ENCODE measurements at regions not wholly inside any gene's neighbourhood (a gene's known extent, or its start where the extent isn't known, plus 50 kb on each side); places are given as distances from the start of the nearest gene placed in this dataset.

DNA sequence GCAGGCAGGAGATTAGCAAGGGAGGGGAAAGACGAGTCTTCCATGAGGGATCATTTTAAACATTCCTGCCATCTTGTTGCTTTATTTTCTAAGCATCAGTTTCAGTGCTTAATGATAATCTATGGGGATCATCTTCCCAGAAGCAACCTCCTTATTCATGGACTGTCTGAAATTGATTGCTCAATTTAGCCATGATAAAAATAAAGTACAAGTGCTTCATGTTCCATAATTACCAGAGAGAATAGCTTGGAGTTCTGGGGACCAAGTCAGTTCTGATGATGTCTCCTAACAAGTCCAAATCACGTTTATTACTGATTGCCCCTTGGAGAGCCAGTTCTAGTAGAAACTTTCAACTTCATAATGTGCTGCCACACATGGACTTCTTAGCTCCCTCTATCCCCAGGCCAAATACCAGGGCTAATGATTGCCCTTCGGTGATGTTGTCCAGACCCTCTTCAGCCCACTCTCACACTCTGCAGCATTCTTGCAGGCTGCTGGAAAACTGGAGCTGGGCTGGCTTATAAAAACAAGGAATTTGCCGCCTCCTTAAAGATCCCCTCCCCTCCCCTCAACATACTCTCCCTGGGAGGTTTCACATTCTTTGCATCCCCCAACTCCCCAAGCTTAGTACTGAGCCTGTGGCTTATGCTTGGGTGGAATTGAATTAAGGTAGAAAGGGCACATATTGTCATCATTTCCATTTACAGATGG, 222.1 kb upstream of the ADAMTS9 start:
- CTCF ChIA-PET = interaction anchor here (0.6 kb wide), 1 partner anchor 512 kb away, joined by 3 read pairs; no protein-coding TSS in a partner anchor

DNA sequence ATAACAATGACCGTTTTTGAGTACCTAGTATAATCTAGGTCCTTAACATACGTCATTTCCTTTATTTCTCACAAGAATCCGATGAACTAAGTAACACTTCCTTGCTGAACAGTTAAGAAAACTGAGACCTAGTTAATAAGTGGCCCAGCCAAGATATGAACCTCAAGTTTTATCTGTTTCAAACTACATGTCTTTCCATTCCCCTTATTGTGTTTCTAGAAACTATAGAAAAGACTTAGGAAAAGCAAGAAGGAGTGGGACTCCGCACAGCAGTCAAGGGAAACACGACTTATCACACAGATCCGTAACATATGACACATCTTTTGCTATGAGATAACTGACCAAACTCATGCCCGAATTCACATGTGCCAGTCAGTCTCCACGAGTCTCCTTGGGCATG, 221.2 kb upstream of the ADAMTS9 start:
- POLR2A ChIA-PET = no interaction called here
- TF ChIP-seq FOXK2 (IDR thresholded peaks at IDR 0.05) (no peak), ZNF384 (IDR thresholded peaks at IDR 0.05) (no peak)
- DNase-seq (ENCODE audit: extremely low spot score) = no peak
- CTCF ChIA-PET = no interaction called here

More for the DNA sequence above, 222.1 kb upstream of the ADAMTS9 start:
- no peak for DNase-seq (ENCODE audit: extremely low spot score)
- POLR2A ChIA-PET = no interaction called here
- no peak for TF ChIP-seq SUZ12 (IDR thresholded peaks at IDR 0.05)
- TF ChIP-seq ZNF384 (IDR thresholded peaks at IDR 0.05) = no peak
- no peak for TF ChIP-seq TARDBP (IDR thresholded peaks at IDR 0.05)
- TF ChIP-seq ARNT (IDR thresholded peaks at IDR 0.05) = no peak
- TF ChIP-seq FOXA1 (IDR thresholded peaks at IDR 0.05) = no peak
- TF ChIP-seq L3MBTL2 (conservative IDR thresholded peaks at IDR 0.05) = no peak
- no peak for TF ChIP-seq LEF1 (IDR thresholded peaks at IDR 0.05; ENCODE audit: borderline replicate concordance)
- no peak for TF ChIP-seq FOXK2 (IDR thresholded peaks at IDR 0.05)
- TF ChIP-seq HDGF (IDR thresholded peaks at IDR 0.05; ENCODE audit: borderline replicate concordance) = no peak
- TF ChIP-seq NFRKB (IDR thresholded peaks at IDR 0.05) = no peak
- TF ChIP-seq ELF4 (IDR thresholded peaks at IDR 0.05) = no peak
- TF ChIP-seq SP1 (IDR thresholded peaks at IDR 0.05) = no peak
- no peak for TF ChIP-seq BHLHE40 (IDR thresholded peaks at IDR 0.05; ENCODE audit: borderline replicate concordance)
- TF ChIP-seq CTBP1 (IDR thresholded peaks at IDR 0.05; ENCODE audit: borderline replicate concordance) = no peak
- TF ChIP-seq, protein P1, sequence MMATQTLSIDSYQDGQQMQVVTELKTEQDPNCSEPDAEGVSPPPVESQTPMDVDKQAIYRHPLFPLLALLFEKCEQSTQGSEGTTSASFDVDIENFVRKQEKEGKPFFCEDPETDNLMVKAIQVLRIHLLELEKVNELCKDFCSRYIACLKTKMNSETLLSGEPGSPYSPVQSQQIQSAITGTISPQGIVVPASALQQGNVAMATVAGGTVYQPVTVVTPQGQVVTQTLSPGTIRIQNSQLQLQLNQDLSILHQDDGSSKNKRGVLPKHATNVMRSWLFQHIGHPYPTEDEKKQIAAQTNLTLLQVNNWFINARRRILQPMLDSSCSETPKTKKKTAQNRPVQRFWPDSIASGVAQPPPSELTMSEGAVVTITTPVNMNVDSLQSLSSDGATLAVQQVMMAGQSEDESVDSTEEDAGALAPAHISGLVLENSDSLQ (IDR thresholded peaks at IDR 0.05) = no peak
- TF ChIP-seq FOXM1 (IDR thresholded peaks at IDR 0.05; ENCODE audit: borderline replicate concordance) = no peak

DNA sequence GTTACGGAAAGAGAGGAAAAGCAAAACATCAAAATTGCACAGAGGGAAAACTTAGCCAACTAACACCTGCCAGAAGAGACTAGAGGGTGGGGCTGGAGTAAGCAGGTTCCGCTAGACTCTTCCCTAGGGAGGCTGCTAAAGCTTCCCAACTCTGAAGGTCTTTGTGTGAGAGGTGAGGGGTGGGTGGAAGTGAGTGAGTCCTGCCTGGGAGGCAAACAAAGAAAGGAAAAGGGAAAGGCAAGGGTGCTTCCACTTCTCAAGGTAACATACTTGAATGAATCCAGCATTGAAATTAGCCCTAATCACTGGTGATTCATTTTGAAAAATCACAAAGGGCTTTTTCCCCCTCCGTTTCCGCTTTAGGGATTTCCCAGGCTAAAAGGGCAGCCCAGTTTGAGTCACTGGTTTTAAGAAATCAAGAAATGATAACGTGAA, 220.5 kb upstream of the ADAMTS9 start:
- ChIA-PET POLR2A (no interaction called here), CTCF (no interaction called here)
- no peak for TF ChIP-seq SUZ12 (IDR thresholded peaks at IDR 0.05)
- no peak for TF ChIP-seq LEF1 (IDR thresholded peaks at IDR 0.05; ENCODE audit: borderline replicate concordance)
- no peak for TF ChIP-seq CTBP1 (IDR thresholded peaks at IDR 0.05; ENCODE audit: borderline replicate concordance)
- TF ChIP-seq ARNT (IDR thresholded peaks at IDR 0.05) = no peak
- no peak for TF ChIP-seq ZNF384 (IDR thresholded peaks at IDR 0.05)
- TF ChIP-seq, protein P1 (IDR thresholded peaks at IDR 0.05) = no peak
- TF ChIP-seq FOXM1 (IDR thresholded peaks at IDR 0.05; ENCODE audit: borderline replicate concordance) = no peak
- TF ChIP-seq FOXK2 (IDR thresholded peaks at IDR 0.05) = no peak
- TF ChIP-seq SP1 (IDR thresholded peaks at IDR 0.05) = no peak
- no peak for DNase-seq (ENCODE audit: extremely low spot score)

DNA sequence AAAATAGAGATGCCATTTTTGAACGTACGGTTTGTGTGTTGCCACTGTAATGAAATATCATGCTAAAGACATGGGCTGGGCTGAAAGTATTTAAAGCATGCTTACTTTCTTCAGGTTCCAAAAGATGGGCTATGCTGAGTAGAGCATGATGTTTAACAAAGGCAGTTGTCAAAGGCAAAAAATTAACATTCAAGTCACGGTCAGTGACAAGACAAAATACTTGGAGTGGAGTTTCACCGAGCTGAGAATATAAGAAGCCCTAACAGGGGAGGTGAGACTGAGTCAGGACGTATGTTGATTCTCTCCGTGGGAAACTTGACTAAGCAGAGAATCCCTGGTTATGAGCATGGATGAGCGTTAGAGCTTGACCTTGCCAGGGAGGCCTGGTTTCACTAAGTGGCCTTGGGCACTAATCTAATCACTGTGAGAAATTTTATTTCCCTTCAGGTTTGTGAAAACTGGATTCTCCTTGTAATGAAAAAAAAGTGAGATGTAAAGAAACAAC, 218.2 kb upstream of the ADAMTS9 start:
- POLR2A ChIA-PET = no interaction called here
- DNase-seq (ENCODE audit: extremely low spot score) = no peak
- TF ChIP-seq FOXK2 (IDR thresholded peaks at IDR 0.05) = no peak
- TF ChIP-seq SP1 (IDR thresholded peaks at IDR 0.05) = no peak
- TF ChIP-seq BHLHE40 (IDR thresholded peaks at IDR 0.05; ENCODE audit: borderline replicate concordance) = no peak
- TF ChIP-seq HDGF (IDR thresholded peaks at IDR 0.05; ENCODE audit: borderline replicate concordance) = no peak
- TF ChIP-seq FOXA1 (IDR thresholded peaks at IDR 0.05) = no peak
- no peak for TF ChIP-seq L3MBTL2 (conservative IDR thresholded peaks at IDR 0.05)
- TF ChIP-seq ARNT (IDR thresholded peaks at IDR 0.05) = no peak
- no peak for TF ChIP-seq ZNF384 (IDR thresholded peaks at IDR 0.05)
- TF ChIP-seq FOXM1 (IDR thresholded peaks at IDR 0.05; ENCODE audit: borderline replicate concordance) = no peak
- TF ChIP-seq, protein P1 (IDR thresholded peaks at IDR 0.05) = no peak
- no peak for TF ChIP-seq NFRKB (IDR thresholded peaks at IDR 0.05)
- TF ChIP-seq TARDBP (IDR thresholded peaks at IDR 0.05) = no peak
- CTCF ChIA-PET = interaction anchor here (0.6 kb wide), 1 partner anchor 103 kb away, joined by 3 read pairs; no protein-coding TSS in a partner anchor

DNA sequence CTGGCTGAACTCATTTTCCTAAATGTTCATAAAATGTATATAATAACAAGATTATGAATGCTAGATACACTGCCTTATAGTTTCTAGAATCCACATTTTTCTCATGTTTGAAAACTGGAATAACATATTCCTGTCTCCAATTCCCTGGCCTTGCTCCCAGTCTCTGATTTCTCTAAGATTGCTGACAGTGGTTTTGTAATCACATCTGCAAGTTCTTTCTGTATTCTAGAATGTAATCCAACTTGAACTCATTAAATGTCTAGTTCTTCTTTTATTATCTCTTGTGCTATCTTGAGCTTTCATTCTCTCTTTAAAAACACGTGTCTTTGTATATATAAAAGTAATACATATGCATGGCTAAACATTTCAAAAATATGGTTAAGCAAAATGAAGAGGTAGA, 215.2 kb upstream of the ADAMTS9 start:
- CTCF ChIA-PET = no interaction called here
- DNase-seq (ENCODE audit: extremely low spot score) = no peak
- POLR2A ChIA-PET = no interaction called here
- TF ChIP-seq BHLHE40 (IDR thresholded peaks at IDR 0.05; ENCODE audit: borderline replicate concordance) (no peak), LEF1 (IDR thresholded peaks at IDR 0.05; ENCODE audit: borderline replicate concordance) (no peak), FOXM1 (IDR thresholded peaks at IDR 0.05; ENCODE audit: borderline replicate concordance) (no peak), ZNF384 (IDR thresholded peaks at IDR 0.05) (no peak), FOXK2 (IDR thresholded peaks at IDR 0.05) (no peak), ELF4 (IDR thresholded peaks at IDR 0.05) (no peak), ARNT (IDR thresholded peaks at IDR 0.05) (no peak), TARDBP (IDR thresholded peaks at IDR 0.05) (no peak), NFRKB (IDR thresholded peaks at IDR 0.05) (no peak), HDGF (IDR thresholded peaks at IDR 0.05; ENCODE audit: borderline replicate concordance) (no peak)
- TF ChIP-seq, protein P1 (IDR thresholded peaks at IDR 0.05) = no peak

All from HEK293T (cell line).